Limb (tissue), 2 donors: ENCODE measurements at regions not wholly inside any gene's neighbourhood (a gene's known extent, or its start where the extent isn't known, plus 50 kb on each side); places are given as distances from the start of the nearest gene placed in this dataset.
"Not testable (repeated sequence)": the region's sequence is repeated elsewhere in the genome, so short reads cannot be mapped to it uniquely, and the experiment has no call there.

Experiments used
- DNase-seq, 2 donors: peaks; one replicate each; pipeline ENCODE4 v3.0.0-alpha.2; 2016; ENCODE audit errors: extremely low spot score in 2 of 2

DNA sequence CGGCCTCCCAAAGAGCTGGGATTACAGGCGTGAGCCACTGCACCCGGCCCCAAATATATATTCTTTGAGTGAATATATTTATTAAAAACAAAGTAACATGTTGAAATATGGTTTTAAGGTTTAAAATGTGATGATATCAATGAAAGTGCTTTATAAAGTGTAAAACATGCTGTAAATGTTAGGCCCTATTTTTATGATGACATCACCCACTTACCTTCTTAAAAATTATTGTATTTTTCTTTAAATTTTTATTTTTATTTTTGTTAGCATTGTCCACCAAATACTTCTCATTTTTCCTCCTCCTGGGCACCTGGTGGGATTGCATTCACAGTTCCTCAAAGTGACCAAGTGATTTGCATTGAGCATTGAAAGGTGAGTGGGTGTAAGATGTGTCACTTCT lies 152.6 kb upstream of the TBX3 start:
- no peak for DNase-seq

DNA sequence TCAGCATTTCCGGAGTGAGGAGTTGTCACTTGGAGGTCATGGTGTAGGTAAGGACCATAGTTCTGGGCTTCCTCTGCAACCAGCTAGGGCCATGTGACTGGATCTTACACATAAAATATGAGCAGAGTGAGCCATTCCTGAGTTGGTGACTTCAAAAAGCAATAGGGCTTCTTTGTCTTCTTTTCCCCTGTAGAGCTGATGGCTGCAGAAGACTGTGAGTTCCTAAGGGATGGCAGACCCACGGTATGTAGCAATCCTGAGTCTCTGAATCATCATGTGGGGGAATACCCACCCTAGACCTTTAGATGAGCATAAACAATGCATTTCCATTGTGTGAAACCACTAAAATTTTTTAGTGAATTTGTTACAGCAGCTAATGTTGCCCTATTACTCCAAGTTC lies 151.1 kb upstream of the TBX3 start:
- DNase-seq: no peak

DNA sequence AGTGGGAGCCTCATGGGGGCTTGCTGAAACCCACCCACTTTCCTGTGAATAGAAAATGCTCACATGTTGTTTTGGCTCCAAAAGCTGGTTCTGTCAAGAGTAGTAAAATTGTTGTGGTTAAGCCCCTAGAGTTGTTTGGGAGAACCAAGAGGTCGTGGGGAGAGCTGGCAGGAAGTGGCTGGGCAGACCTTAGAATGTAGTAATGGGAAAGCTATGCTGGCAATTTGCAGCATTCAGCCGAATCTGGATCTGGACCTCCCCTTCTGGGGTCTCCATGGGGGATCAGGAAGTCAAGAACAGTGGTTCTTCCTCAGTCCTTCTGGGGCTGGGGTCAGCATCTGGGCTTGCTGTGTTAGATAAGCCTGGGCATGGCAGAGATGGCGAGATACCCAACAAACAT lies 150.6 kb upstream of the TBX3 start:
- DNase-seq: no peak

DNA sequence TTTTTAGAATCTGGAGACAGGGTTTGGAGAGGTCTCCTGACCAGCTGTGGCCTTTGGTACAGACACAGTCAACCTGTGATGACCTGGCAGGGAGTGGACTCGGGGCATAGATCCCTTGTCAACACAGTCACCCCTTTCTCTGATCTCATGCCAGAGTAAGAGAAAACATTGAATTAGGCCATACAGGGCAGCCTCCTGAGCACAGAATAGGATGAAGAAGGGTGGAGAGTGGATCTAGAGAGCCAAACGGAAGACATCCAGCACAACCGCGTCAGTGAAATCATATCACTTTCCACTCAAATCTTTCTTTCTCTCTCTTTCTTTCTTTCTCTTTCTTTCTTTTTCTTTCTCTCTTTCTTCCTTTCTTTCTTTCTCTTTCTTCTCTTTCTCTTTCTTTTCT lies 145.9 kb upstream of the TBX3 start:
- DNase-seq: no peak

DNA sequence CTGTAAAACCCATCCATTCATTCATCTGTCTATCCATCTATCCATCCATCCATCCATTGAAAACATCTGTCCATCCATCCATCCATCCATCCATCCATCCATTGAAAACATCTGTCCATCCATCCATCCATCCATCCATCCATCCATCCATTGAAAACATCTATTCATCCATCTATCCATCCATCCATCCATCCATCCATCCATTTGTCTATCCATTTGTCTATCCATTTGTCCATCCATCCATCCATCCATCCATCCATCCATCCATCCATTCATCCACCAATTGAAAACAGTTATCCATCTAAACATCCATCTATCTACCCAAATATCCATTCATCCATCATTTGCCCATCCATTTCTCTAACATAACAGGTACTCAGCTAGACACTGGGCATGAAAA lies 145.3 kb upstream of the TBX3 start:
- not testable (repeated sequence) for DNase-seq

DNA sequence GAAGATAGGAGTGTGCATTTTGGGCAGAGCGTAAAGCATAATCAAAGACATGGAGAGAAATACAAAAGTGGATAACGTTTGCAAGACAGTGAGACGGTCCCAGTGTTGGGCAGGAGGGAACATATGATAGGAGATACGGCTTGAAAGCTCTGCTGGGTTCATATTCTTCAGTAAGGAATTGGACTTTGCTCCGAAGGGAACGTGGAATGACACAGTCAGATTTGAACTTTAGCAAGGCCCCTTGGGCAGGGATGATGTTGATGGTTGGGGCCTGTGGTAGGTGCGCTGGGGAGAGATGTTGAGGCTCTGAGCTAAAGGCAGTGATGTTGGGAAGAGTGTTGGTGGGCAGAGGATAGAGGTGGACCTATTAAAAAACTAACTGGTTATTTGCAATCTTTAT lies 143.5 kb upstream of the TBX3 start:
- DNase-seq: no peak

DNA sequence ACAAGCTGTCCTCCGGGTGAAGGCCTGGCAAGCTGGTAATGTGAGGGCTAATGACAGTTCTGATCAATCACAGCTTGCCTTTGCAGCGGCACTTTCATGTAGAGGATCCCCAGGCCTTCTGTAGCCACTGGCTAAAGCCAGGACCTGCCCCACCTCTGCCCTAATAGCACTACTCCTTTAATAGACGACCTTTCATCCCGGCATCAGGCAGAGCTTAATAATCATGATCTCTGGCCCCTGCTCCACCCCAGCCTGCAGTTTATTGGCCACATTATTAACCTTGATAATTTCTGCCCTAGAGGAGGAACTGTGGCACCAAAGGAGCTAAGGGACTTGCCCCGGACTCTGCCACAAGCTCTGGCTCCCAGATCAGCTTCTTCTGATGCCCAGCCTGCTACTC lies 142.3 kb upstream of the TBX3 start:
- DNase-seq: no peak

DNA sequence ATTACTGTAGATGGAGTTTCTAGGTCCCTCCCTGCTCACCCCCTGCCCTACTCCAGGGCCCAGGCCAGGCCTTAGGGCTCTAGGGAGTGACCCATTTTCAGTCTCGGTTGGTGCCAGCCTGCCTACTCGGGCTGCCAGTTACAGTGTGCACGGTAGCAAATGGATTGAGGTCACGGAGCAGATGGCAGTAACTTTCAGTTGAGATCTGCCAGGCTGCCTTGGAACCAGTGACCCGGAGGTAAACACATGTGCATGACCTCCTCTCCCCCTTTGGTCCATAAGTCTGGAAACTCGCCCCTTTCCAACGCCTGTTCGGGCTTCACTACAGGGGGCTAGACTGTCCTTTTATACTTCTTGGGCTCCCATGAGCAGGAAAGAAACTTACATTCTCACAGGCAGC lies 139.7 kb upstream of the TBX3 start:
- no peak for DNase-seq

DNA sequence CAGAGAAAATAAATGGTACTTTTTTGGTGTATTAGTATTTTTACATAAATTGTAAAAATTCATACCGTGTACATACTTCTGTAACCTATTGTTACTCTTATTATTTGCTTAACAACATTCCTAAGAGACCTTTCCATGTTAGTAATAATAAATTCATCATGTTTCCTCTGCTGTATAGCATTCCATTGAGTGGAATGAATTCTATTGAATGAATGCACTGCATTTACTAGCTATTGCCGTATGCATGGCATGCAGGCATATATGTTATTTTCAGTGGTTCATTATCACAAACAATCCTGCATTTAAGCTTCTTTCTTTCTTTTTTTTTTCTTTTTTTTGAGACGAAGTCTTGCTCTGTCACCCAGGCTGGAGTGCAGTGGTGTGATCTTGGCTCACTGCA lies 137.6 kb upstream of the TBX3 start:
- no peak for DNase-seq

DNA sequence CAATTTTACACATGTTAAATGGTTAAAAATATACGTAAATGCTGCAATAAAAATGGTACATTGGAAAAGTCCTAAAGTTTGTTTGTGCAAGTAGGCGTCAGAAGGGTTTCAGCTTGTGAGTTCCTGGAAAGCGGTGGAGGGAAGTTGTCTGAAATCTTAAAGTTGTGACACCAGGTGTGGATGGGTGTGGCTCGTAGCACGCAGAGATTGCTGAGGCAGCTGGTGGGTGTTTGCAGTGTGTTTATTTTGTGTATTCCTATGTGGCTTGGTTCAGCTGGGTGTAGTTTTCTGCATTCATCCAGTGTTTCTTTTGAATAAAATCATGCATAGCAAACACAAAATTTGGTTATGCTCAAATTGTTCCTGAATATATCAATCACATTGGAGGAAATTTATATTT lies 136.8 kb upstream of the TBX3 start:
- no peak for DNase-seq

DNA sequence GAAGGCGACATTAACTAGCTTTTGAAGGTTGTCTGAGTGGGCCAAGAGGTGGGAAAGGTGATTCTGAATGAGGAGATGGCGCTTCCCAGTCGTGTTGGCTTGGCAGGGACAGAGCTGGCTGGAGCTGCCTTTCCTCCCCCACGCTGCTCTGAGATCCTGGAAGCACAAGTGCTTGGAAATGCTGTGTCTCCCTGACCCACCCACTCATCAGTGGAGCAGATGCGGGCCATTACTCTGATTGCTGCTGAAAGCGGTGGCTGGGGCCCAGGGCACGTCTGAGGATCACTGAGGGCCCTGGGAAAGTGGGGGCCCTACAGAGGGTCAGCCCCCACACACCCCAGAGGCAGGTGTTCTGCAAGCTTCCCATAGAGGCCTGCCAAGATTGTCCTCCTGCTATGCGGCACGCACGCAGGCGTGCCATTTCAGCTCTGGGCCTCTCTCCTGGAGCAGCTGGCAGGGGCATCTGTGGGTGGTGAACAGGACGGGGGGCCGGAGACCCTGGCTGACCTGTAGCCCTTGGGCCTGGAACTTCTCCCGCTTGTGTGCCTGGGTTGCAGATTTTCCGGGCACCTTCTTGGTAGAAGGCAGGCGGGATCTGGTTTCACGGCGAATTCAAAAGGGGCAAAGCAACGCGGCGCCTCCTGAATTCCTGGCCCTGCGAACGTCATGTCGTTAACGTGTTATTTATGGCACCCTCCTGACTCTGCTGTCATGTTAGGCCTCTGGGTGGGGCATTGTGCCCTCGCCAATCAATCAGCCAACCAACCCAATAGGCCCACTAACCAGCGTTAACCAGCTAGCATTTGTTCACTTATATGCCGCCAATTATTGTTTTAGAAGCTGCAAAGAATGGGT lies 133.8 kb upstream of the TBX3 start:
- DNase-seq: peak; percentile 68 to 69

DNA sequence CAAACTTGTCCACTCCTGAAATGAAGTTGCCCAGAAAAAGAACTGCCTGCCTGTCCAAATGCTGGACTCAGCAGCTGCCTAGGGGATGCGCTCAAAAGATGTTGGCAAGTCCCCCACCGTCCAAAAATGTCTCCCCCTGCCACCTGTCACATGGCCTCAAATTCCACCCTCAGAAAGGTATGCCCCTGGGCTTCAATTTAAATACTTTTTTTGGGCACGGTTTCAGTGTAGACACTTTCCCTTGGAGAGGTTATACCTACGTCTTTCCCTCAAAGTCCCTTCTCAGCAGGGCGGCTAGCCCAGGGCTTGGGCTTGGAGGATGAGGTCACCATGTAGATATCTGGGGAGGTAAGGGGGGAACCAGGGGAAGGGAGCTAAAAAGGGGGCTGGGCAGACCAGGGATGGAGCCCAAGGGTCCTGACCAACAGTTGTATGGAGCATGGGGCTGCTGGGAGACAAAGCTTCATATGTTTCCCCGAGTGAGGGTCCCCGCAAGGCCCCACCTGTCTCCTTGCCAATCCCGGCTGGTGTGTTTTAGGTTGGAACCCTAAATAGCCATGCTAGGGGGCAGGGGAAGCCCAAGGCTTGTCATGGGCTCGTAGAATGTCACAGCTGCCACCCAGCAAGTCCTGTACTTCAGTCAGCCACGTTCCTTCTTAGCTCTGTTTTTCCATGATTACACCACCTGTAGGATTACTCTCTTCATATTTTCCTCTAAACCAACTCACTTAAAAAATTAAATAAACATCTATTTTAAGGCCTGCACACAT lies 131.2 kb upstream of the TBX3 start:
- DNase-seq: no peak

DNA sequence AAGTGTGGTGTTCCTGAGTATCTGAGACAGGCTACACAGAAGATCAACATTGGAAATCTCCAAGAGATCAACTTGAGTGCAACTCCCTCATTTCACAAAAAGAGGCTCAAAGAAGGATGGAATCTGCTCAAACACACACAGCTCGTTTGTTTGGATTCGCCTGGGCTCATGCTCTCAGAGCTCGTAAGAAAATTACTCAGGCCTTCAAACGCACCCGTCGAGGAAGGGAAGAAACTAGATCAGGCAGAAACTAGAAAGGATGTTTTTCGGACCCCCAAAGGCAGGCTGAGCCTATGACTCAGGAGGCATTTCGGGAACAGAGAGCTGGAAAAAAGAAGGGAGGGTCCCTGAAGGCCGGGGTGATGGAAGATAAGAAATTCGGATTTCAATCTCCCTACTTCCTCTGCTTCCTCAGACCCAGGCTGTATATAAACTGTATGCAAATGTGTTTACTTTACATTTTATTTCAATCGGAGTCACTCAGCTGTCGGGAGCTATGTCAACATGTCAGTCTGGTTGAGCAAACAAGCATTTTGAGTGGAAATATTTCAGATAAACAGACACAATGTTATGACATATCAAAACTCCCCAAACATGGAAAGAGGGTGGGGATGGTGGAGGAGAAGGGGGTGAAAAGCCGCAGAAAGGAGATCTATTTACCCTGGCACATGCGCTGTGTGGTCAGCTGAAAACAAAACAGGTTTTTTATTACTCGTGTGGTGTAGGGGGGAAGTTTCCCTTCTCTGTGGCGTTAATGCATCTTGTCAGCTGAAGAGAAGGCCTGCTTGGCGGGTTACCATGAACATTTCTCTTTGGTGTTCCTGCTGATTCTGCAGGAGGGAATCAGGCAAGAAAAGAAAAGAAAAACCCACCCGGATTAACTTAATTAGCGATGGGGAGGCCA lies 129.1 kb upstream of the TBX3 start:
- peak in 1 of 2 donors; percentile 43 for DNase-seq

DNA sequence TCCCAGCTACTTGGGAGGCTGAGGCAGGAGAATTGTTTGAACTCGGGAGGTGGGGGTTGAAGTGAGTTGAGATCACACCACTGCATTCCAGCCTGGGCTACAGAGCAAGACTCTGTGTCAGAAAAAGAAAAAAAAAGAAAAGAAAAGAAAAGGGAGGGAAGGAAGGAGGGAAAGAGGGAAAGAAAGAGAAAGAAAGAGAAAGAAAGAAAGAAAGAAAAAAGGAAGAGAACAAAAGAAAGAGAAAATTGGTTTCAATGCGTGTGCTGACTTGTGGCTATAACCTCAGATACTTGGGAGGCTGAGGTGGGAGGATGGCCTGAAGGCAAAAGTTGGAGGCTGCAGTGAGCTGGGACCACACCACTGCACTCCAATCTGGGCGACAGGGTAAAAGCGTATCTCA lies 128.4 kb upstream of the TBX3 start:
- no peak for DNase-seq

DNA sequence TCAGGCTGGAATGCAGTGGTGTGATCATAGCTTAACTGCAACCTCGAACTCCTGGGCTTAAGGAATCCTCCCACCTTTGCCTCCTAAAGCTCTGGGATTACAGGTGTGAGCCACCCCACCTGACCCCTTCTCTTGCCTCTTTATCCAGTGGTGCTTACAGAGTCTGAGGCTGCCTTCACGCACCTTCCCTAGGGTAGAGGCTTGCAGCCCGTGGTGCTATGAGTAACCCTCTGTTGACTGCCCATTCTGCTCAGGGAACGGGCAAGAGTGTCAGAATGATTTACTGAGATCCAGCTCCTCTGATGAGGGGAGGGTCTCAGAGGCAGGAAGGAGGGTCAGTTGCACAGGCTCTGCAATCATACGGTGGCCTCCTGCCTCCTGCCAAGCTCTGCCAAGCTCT lies 125.1 kb upstream of the TBX3 start:
- no peak for DNase-seq

DNA sequence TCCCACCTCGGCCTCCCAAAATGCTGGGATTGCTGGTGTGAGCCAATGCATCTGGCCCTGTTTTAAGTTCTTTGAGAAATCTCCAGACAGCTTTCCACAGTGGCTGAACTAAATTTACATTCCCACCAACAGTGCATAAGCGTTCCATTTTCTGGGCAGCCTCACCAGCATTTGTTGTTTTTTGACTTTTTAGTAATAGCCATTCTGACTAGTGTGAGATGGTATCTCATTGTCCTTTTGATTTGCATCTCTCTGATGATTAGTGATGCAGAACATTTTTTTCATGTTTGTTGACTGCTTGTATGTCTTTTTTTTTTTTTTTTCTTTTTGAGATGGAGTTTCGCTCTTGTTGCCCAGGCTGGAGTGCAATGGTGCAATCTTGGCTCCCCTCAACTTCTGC lies 117.4 kb upstream of the TBX3 start:
- not testable (repeated sequence) for DNase-seq

DNA sequence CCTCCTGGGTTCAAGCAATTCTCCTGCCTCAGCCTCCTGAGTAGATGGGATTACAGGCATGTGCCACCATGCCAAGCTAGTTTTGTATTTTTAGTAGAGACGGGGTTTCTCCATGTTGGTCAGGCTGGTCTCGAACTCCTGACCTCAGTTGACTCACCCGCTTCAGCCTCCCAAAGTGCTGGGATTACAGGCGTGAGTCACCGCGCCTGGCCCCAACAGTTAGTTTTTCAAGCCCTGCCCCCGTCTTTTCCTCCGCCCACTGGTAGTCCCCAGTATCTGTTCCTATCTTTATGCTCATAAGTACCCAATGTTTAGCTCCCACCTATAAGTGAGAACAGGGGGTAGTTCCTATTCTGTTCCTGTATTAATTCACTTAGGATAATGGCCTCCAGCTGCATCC lies 116.6 kb upstream of the TBX3 start:
- not testable (repeated sequence) for DNase-seq

DNA sequence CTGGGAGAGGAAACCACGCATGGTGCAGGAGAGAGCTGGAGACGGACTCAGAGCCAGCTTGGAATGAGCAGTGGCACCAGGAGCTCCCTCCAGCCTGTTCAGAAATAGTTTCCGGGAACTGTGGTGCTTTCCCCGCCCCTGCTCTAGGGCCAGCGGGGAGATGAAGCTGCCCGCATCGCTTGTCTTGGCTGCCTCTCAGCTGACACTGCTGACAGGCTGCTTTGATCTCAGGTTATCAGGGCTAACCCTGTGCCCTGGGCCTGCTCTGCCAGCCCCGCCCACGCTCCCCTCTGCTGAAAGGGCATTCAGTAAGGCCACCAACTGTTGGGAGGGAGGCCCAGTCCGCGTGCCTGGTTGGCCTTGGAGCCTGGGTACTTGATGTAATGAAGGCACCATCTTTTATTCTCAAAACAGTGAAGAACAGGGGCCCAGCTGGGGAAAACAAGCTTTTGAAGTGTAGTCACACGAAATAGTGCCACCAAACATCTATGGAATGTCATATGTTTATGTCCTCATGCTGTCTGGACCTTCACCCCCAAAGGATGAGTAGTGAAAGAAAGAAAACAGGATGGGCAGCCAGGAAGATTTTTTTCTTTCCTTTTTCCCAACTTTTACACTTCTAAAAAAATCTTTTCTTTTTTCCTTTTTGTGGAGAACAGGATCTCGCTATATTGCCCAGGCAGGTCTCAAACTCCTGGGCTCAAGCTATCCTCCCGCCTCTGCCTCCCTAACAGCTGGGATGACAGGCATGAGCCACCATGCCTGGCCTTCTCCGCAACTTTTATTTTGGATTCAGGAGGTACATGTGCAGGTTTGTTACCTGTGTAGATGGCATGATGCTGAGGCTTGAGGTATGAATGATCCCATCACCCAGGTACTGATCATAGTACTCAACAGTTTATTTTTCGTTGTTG lies 115.9 kb upstream of the TBX3 start:
- peak in 1 of 2 donors; percentile 50 for DNase-seq

DNA sequence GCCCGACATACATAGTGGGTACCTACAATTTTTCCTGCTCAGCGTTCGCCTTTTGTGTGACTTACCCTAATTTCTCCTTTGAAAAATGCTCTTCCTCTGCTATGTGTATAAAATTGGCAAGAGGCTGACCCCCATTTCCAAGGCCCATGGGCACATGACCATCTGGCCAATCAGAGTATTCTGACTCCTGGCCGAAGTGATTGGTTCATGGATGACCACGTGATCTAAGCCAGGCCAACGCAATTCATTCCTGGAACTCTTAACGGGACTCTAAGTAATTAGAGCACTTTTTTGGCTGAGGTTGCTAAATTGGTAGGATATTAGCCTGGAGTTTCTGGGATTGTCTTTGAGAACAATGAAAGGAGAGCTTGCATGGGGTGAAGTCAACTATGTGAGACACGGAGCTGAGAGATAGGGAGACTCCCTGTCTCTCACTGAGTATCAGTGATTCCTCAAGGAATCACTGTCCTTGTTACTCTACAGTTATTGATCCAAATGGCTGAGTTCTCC lies 110.1 kb upstream of the TBX3 start:
- no peak for DNase-seq

DNA sequence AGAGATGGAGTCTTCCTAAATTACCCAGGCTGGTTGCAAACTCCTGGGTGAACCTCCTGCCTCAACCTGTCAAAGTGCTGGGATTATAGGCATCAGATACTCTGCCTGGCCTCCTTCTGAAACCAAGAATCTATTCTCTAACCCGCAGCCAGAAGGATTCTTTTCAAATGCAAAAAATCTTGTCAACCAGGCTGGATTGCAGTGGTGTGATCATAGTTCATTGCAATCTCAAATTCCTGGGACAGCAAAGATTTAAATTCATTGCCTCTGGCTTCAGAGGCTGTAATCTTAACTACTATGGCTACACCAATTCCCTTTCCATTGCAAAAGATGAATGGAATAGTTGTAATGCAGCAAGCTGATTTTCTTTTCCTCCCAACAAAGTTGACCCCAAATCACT lies 106.3 kb upstream of the TBX3 start:
- no peak for DNase-seq

DNA sequence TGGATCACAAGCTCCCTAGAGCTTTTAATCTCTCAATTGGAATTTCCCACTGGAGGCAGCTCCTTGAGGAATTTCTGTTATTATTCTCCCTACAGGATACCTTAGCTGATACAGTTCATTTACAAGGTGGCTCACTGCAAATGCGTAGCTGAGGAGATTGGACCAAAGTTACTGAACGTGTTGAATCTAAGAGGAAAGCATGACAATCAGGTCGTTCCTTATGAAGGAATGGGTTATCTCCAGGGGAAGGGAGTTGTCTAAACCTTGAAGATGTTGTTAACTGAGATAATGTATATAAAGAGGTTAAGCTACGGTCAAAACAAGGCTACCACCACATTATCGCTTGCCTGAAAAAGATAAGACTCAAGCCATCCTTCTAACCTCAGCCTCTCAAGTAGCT lies 105.8 kb upstream of the TBX3 start:
- no peak for DNase-seq
